HG02943 (cell line): ENCODE measurements at regions not wholly inside any gene's neighbourhood (a gene's known extent, or its start where the extent isn't known, plus 50 kb on each side); places are given as distances from the start of the nearest gene placed in this dataset.

Experiments used
- ATAC-seq: cut with Tn5 transposase; IDR thresholded peaks from one replicate; pipeline ENCODE4 v1.9.1; 2021; ENCODE audit warnings: mild to moderate bottlenecking, low read depth, moderate library complexity; ENCODE audit not compliant: unreplicated experiment

DNA sequence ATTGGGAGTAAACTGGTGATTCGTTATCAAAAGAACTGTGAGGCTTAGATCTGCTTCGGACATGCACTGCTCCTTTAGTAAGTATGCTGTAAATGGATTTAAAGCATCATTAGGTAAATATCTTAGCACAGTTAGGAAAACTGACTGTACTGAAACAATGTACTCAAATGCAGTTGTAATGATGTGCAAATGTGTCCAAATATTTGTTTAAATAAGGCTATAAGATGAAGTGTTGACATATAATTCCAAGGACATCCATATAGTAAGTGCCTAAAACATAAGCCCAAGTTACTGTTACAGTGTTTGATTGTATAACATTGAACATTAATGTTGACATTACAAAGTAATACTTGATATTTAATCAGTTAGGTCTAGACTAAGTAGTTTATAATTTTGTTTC lies 512.5 kb upstream of the CDH18 start:
- no peak for ATAC-seq

DNA sequence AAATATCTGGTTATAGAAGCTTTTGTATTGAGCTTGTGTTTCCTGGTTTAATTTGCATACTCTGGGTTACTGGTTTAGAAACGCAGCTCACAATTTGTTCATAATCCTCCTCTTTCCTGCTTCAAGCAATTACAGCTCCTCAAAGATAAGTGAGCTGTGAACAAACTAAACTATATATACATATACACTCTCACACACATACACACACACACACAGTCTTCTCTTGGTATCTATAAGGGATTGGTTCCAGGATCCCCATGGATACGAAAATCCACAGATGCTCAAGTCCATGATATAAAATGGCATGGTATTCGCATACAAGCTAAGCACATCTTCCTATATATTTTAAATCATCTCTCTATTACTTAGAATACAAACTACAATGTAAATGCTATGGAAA lies 510.9 kb upstream of the CDH18 start:
- no peak for ATAC-seq

- no peak for ATAC-seq
These were observed 510.1 kb upstream of the CDH18 start for GRCh38 chr5:20498102-20498501.

GRCh38 chr5:20497356-20497755 lies 509.4 kb upstream of the CDH18 start:
- no peak for ATAC-seq

DNA sequence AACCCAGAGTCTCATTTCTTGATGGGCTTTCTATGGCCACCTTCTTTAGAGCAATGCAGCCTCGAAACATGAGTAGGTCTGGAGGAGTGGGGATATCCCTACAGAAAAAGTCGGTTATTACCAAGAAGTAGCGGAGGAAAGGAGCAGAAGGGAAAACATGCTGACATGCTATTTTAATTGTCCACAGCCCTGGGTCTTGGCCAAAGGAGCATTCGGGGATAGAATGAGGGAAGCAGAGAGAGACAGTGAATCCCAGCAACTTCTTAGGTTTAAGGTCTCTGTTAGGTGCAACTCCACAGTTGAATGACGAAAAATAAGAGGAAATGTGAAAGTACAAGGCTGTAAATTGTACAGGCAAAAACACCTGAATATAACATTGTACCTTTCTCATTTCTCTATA lies 506.7 kb upstream of the CDH18 start:
- no peak for ATAC-seq

GRCh38 chr5:20486826-20487225 lies 498.8 kb upstream of the CDH18 start:
- no peak for ATAC-seq

DNA sequence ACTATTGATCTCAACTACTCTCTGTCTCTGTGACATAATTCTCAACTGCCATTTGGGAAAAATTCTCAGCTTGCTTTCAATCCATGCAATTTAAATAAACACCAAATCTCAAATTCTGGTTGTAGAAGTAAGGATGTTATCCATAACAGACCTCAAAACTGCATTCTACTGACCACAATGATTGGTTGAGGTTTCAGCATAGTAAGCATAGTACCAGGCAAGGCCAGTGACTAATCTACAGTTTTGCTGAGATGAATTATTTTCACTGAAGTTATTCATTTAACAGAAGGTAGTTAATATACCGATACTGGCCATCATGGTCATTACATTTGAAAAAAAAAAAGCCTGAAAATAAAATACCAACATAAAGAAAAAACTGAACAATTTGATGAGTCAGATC lies 488.0 kb upstream of the CDH18 start:
- no peak for ATAC-seq

- no peak for ATAC-seq
These were observed 483.0 kb upstream of the CDH18 start for GRCh38 chr5:20470997-20471396.

GRCh38 chr5:20469792-20470191 lies 481.8 kb upstream of the CDH18 start:
- no peak for ATAC-seq

GRCh38 chr5:20469390-20469789 lies 481.4 kb upstream of the CDH18 start:
- no peak for ATAC-seq

- no peak for ATAC-seq
These were observed 478.5 kb upstream of the CDH18 start for GRCh38 chr5:20466512-20466911.

GRCh38 chr5:20463206-20463605 lies 475.2 kb upstream of the CDH18 start:
- ATAC-seq, result no peak

DNA sequence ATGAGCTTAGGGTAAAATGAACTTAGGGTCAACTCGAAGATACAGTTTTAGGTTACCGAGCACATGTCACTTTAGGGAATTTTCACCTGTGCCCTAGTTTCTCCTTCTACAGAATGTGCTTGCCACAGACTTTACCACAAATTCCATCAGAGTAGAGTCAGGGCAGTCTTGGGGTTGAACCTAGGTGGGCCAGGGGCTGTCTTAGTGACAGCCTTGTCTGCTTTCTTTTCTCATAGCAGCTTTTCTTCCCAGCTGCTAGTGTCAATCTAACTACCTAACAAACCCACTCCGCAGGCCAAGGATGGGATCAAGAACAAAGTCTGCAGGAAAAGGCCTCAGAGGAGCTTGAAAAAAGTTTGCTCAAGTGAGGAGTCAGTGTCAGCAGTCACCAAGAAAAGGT lies 458.1 kb upstream of the CDH18 start:
- no peak for ATAC-seq

- ATAC-seq, result no peak
These were observed 457.4 kb upstream of the CDH18 start for GRCh38 chr5:20445326-20445860.

DNA sequence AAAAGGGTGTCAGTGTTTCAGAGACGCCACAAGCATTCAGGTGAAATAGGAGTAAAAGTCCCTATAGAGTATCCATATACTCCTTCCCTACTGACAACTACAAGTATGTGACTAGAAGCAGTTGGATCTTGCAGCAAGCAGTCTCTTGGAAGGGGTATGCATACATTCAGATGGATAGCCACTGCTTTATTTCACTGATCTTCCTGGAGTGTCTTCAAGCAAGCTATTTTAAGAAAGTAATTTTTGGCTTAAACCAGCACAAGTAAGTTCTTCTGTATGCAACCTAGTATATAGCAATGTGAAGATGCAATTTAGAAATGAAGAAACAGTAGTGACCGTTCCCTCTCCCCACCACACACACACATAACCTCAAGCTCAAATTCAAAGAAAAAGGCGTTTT lies 446.8 kb upstream of the CDH18 start:
- ATAC-seq, result no peak

- ATAC-seq, result no peak
These were observed 433.1 kb upstream of the CDH18 start for GRCh38 chr5:20420991-20421595.
